ENCODE measurements at regions not wholly inside any gene's neighbourhood (a gene's known extent, or its start where the extent isn't known, plus 50 kb on each side); places are given as distances from the start of the nearest gene placed in this dataset.

DNA sequence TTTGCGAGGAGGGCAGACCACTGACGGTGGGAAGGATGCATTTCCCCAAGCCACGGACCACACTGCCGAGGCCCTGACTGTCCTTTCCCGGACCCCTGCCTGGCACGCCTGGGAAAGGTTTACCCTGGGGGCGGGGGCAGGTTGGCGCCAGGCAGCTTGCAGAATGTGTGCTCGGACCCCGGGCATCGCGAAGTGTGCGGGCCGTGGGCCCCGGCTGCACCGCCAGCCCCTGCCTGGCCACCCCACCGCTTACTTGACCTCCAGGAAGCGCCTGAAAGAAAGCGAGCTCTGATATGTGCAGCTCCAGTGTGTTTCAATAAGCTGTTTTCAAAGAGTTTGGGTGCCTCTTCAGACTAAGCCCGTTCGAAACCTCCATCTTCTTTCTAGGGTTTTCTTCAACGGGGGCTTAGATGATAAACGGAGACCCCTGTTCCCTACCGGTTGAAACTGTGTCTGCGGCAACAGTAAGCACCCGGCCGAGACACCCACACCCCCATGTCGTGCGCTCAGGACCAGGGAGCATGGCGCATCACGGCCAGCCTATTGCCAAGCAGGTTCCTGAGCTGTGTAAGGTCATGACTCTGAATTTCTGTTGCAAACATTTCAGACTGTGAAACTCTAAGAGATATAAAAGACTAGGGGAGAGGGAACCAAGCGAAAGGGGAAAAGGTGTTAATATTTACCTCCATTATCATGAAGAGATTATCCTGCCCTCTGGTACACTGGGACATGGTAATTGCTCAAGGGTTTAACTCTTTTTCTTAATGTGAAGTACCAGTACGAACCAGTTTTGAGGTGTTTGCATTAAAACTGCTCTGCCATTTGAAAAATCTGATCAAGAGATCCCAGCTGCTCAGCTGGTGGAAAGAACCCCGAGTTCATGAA, 231.2 kb upstream of the FOXQ1 start:
- no peak for DNase-seq
- H3K27ac ChIP-seq (ENCODE audit: insufficient read depth, low read length, poor library complexity, severe bottlenecking): no peak overlapping the region
- H3K4me1 ChIP-seq (ENCODE audit: control insufficient read depth, insufficient read depth, low read length, poor library complexity, severe bottlenecking): no peaks in the 10 kb centered on the region
- H3K27me3 ChIP-seq (replicated peaks; ENCODE audit: control insufficient read depth, insufficient read depth, low read length, poor library complexity, severe bottlenecking): no peaks in the 10 kb centered on the region
- no peaks in the 10 kb centered on the region for H3K9me3 ChIP-seq (ENCODE audit: control insufficient read depth, low read length)
- H3K36me3 ChIP-seq (ENCODE audit: control insufficient read depth, insufficient read depth, low read length): no peaks in the 10 kb centered on the region
- no peak overlapping the region for H3K4me3 ChIP-seq (ENCODE audit: insufficient read depth, low read depth, low read length, poor library complexity, severe bottlenecking)

DNA sequence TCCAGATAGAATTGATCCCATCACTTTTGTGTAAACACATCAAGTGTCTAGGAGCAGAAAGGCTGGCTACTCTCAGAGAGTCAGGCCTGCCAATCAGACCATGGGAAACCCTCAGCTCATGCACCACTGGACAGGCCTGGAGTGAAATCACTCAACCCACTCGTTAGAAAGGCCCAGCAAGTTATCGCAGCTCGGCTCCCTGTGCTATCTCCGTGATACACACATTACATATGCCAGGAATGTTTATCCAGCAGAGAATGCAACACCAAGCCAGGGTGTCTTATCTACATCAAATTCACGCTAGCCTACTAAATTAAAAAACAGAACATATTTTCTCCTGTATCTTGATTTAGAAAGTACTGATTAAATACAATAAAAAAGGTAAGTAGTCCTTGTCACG, 232.4 kb upstream of the FOXQ1 start:
- no peaks in the 10 kb centered on the region for H3K36me3 ChIP-seq (ENCODE audit: control insufficient read depth, insufficient read depth, low read length)
- no peaks in the 10 kb centered on the region for H3K4me1 ChIP-seq (ENCODE audit: control insufficient read depth, insufficient read depth, low read length, poor library complexity, severe bottlenecking)
- no peak for DNase-seq
- no peaks in the 10 kb centered on the region for H3K27me3 ChIP-seq (replicated peaks; ENCODE audit: control insufficient read depth, insufficient read depth, low read length, poor library complexity, severe bottlenecking)
- no peak overlapping the region for H3K27ac ChIP-seq (ENCODE audit: insufficient read depth, low read length, poor library complexity, severe bottlenecking)
- H3K4me3 ChIP-seq (ENCODE audit: insufficient read depth, low read depth, low read length, poor library complexity, severe bottlenecking): no peak overlapping the region
- no peaks in the 10 kb centered on the region for H3K9me3 ChIP-seq (ENCODE audit: control insufficient read depth, low read length)

- Histone ChIP-seq H3K27ac (ENCODE audit: insufficient read depth, low read length, poor library complexity, severe bottlenecking) (no peak overlapping the region), H3K36me3 (ENCODE audit: control insufficient read depth, insufficient read depth, low read length) (no peaks in the 10 kb centered on the region), H3K4me3 (ENCODE audit: insufficient read depth, low read depth, low read length, poor library complexity, severe bottlenecking) (no peak overlapping the region), H3K9me3 (ENCODE audit: control insufficient read depth, low read length) (no peaks in the 10 kb centered on the region), H3K27me3 (replicated peaks; ENCODE audit: control insufficient read depth, insufficient read depth, low read length, poor library complexity, severe bottlenecking) (no peaks in the 10 kb centered on the region), H3K4me1 (ENCODE audit: control insufficient read depth, insufficient read depth, low read length, poor library complexity, severe bottlenecking) (no peaks in the 10 kb centered on the region)
- DNase-seq: no peak
Measured at GRCh38 chr6:1077478-1078416, 234.2 kb upstream of the FOXQ1 start.

DNA sequence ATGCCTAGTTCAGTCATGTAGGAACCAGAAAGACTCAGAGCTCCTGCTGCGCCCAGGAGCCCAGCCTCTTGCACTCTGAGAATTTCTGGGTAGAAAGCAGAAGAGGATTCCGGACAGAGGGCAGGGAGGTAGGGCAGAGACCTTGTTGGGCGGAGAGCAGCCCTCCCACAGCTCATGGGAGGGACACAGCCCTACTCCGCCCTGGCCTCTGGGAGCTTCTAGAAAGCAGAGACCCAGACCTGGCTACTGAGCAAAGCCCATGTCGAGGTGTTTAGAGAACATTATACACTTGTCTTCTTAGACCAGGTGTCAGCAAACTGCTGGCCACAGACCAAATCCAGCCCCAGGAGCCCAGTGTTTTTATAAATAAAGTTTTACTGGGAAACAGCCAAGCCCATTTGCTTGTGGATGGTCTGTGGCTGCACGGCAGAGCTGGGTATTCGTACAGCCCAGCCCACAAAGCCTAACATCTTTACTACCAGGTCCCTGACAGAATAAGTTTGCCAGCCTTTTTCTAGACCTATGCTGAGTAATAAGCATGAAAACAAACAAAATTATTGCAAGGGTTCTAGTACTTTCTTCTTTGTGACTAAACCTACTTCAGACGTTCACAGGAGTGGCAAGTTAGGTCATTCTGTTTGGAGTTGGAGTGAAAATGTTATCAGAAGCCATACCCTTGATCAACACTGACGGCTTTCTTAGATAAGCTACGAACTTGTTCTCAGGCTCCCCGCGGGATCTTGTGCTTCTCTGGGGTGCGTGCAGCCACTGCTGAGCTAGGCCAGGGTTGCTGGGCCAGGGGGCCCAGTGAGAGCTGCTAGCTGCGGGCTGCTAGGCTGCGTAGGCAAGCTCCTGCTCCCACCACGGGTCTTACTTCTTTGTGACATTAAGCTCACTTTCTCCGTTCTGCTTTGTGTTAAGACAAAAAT, 235.1 kb upstream of the FOXQ1 start:
- no peaks in the 10 kb centered on the region for H3K4me1 ChIP-seq (ENCODE audit: control insufficient read depth, insufficient read depth, low read length, poor library complexity, severe bottlenecking)
- DNase-seq: no peak
- no peaks in the 10 kb centered on the region for H3K9me3 ChIP-seq (ENCODE audit: control insufficient read depth, low read length)
- H3K27me3 ChIP-seq (replicated peaks; ENCODE audit: control insufficient read depth, insufficient read depth, low read length, poor library complexity, severe bottlenecking): no peaks in the 10 kb centered on the region
- no peak overlapping the region for H3K4me3 ChIP-seq (ENCODE audit: insufficient read depth, low read depth, low read length, poor library complexity, severe bottlenecking)
- no peak overlapping the region for H3K27ac ChIP-seq (ENCODE audit: insufficient read depth, low read length, poor library complexity, severe bottlenecking)
- H3K36me3 ChIP-seq (ENCODE audit: control insufficient read depth, insufficient read depth, low read length): no peaks in the 10 kb centered on the region

- no peaks in the 10 kb centered on the region for H3K27me3 ChIP-seq (replicated peaks; ENCODE audit: control insufficient read depth, insufficient read depth, low read length, poor library complexity, severe bottlenecking)
- no peaks in the 10 kb centered on the region for H3K9me3 ChIP-seq (ENCODE audit: control insufficient read depth, low read length)
- no peaks in the 10 kb centered on the region for H3K36me3 ChIP-seq (ENCODE audit: control insufficient read depth, insufficient read depth, low read length)
- DNase-seq: no peak
- H3K4me1 ChIP-seq (ENCODE audit: control insufficient read depth, insufficient read depth, low read length, poor library complexity, severe bottlenecking): no peaks in the 10 kb centered on the region
- no peak overlapping the region for H3K27ac ChIP-seq (ENCODE audit: insufficient read depth, low read length, poor library complexity, severe bottlenecking)
- H3K4me3 ChIP-seq (ENCODE audit: insufficient read depth, low read depth, low read length, poor library complexity, severe bottlenecking): no peak overlapping the region
Measured at GRCh38 chr6:1075880-1076279, 236.0 kb upstream of the FOXQ1 start.

DNA sequence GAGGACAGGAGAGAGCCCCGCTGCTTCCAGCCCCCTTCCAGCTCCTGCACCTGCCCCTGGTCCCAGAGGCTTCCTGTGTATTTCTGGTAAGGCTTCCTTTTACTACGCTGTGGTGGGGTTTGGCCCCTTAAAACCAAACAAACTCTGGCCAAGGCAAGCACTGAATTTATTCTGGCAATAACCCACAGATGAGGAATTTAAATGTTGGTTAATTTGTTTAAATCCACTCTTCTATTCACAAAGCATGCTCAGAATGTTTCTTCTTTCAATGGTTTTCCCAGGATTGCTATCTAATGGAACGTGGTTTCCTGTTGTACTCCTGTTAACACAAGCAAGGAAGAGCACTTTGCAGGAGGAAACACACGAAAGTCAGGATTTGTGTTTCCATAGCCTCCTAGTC, 236.5 kb upstream of the FOXQ1 start:
- Histone ChIP-seq H3K27ac (ENCODE audit: insufficient read depth, low read length, poor library complexity, severe bottlenecking) (no peak overlapping the region), H3K36me3 (ENCODE audit: control insufficient read depth, insufficient read depth, low read length) (no peaks in the 10 kb centered on the region), H3K9me3 (ENCODE audit: control insufficient read depth, low read length) (no peaks in the 10 kb centered on the region), H3K27me3 (replicated peaks; ENCODE audit: control insufficient read depth, insufficient read depth, low read length, poor library complexity, severe bottlenecking) (no peaks in the 10 kb centered on the region), H3K4me3 (ENCODE audit: insufficient read depth, low read depth, low read length, poor library complexity, severe bottlenecking) (no peak overlapping the region), H3K4me1 (ENCODE audit: control insufficient read depth, insufficient read depth, low read length, poor library complexity, severe bottlenecking) (no peaks in the 10 kb centered on the region)
- DNase-seq: no peak

DNA sequence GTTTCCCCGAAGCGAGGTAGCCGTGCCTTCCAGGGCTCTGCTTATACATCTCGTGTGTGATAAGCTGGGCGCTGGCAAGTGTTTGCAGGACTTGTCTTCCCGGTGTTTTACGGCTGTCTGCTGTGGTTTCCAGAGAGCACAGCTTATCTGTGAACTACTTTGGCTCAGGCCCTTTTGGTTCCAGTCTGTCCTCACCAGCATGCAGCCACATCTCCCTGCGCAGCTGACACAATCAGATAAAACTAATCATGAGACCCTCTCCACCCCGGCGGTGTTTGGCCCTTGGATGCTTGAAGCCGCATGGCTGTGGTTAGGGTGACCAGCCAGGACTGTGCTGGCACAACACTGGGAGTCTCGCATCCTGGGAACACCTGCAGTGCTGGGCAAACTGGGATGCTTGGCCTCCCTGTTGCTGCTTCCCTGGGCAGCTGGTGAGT, 241.8 kb upstream of the FOXQ1 start:
- Histone ChIP-seq H3K27me3 (replicated peaks; ENCODE audit: control insufficient read depth, insufficient read depth, low read length, poor library complexity, severe bottlenecking) (no peaks in the 10 kb centered on the region), H3K9me3 (ENCODE audit: control insufficient read depth, low read length) (no peaks in the 10 kb centered on the region), H3K4me3 (ENCODE audit: insufficient read depth, low read depth, low read length, poor library complexity, severe bottlenecking) (no peak overlapping the region), H3K27ac (ENCODE audit: insufficient read depth, low read length, poor library complexity, severe bottlenecking) (no peak overlapping the region), H3K36me3 (ENCODE audit: control insufficient read depth, insufficient read depth, low read length) (no peaks in the 10 kb centered on the region), H3K4me1 (ENCODE audit: control insufficient read depth, insufficient read depth, low read length, poor library complexity, severe bottlenecking) (no peaks in the 10 kb centered on the region)
- DNase-seq: no peak

DNA sequence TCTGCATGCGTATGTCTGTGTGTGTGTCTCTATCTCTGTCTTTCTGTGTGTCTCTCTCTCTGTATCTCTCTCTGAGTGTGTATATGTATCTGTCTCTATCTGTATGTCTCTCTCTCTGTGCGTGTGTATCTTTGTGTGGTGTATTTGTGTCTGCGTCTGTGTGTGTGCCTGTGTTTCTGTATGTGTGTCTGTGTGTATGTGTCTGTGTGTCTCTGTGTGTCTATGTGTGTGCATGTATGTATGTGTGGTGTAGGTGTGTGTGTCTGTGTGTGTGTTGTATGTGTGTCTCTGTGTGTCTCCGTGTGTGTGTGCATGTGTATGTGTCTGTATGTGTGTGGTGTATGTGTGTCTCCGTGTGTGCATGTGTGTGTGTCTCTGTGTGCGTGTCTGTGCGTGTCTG, 243.0 kb upstream of the FOXQ1 start:
- Histone ChIP-seq H3K27me3 (replicated peaks; ENCODE audit: control insufficient read depth, insufficient read depth, low read length, poor library complexity, severe bottlenecking) (no peaks in the 10 kb centered on the region), H3K4me1 (ENCODE audit: control insufficient read depth, insufficient read depth, low read length, poor library complexity, severe bottlenecking) (no peaks in the 10 kb centered on the region), H3K36me3 (ENCODE audit: control insufficient read depth, insufficient read depth, low read length) (no peaks in the 10 kb centered on the region), H3K27ac (ENCODE audit: insufficient read depth, low read length, poor library complexity, severe bottlenecking) (no peak overlapping the region), H3K4me3 (ENCODE audit: insufficient read depth, low read depth, low read length, poor library complexity, severe bottlenecking) (no peak overlapping the region), H3K9me3 (ENCODE audit: control insufficient read depth, low read length) (no peaks in the 10 kb centered on the region)
- DNase-seq: no peak

DNA sequence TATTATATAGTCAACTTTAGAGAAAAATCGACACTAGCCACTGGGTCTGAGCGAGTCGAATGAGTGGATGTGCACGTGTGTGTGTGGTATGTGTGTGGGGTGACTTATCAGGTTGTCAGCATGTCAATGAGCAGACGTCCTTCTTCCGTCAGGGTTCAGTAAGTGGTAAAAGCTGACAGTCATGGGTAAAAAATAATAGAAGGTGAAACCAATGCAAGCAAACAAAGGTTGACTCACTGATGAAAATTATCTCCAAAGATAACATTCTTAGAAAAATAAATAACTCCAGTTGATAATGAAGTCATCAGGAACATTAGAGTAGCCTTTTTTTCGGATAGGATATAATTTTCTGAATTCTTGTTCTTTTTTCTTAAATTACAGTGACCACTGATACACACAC, 243.8 kb upstream of the FOXQ1 start:
- Histone ChIP-seq H3K9me3 (ENCODE audit: control insufficient read depth, low read length) (no peaks in the 10 kb centered on the region), H3K27me3 (replicated peaks; ENCODE audit: control insufficient read depth, insufficient read depth, low read length, poor library complexity, severe bottlenecking) (no peaks in the 10 kb centered on the region), H3K4me3 (ENCODE audit: insufficient read depth, low read depth, low read length, poor library complexity, severe bottlenecking) (no peak overlapping the region), H3K27ac (ENCODE audit: insufficient read depth, low read length, poor library complexity, severe bottlenecking) (no peak overlapping the region), H3K4me1 (ENCODE audit: control insufficient read depth, insufficient read depth, low read length, poor library complexity, severe bottlenecking) (no peaks in the 10 kb centered on the region), H3K36me3 (ENCODE audit: control insufficient read depth, insufficient read depth, low read length) (no peaks in the 10 kb centered on the region)
- no peak for DNase-seq

All from effector memory CD4-positive, alpha-beta T cell (primary cell).